HG03135 (cell line): ENCODE measurements at regions not wholly inside any gene's neighbourhood (a gene's known extent, or its start where the extent isn't known, plus 50 kb on each side); places are given as distances from the start of the nearest gene placed in this dataset.

Experiments
- ATAC-seq: cut with Tn5 transposase; IDR thresholded peaks from one replicate; pipeline ENCODE4 v1.9.1; 2021; ENCODE audit warnings: mild to moderate bottlenecking, moderate library complexity; ENCODE audit not compliant: unreplicated experiment

DNA sequence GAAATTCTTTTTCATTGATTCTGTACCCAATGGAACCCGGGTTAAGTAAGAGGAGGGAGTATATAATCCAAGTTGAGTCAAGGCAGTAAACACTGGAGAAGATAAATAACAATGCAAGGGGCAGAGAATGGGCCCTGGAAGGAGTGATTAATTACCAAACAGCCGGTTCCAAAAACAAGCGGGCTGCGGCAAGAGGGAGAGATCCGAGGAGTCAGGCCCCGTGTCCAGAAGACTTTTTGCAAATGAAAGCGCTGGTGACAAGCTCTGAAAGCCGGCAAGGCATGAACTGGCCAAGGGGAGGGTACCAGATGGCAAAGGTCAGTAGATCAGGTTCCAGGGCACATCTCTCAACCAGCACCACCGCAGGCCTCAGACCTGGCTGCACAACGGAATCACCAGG is 294.9 kb downstream of the BCOR start:
- no peak for ATAC-seq

GRCh38 chrX:39805022-39805421 is 292.7 kb downstream of the BCOR start:
- ATAC-seq = no peak

- no peak for ATAC-seq
Observed at GRCh38 chrX:39805825-39806224, 291.9 kb downstream of the BCOR start.

GRCh38 chrX:39808471-39808917 is 289.3 kb downstream of the BCOR start:
- no peak for ATAC-seq

DNA sequence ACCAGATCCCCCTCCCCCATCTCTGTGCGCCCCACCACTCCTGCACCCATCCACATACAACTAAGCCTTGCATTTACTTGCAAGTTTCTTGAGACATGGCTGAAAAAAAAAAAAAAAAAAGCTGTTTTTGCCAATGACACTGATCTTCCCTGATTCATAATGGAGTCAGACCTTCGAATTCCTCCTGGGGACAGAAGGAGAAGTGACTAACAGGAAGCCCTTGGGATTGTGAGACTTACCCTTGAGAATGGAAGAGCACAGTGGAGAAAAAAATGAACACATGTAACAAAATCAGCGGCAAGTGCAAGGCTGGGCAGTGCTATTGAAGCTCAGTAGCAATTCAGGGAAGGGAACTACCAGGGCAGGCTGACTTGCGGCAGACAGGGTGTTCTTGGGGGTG is 288.4 kb downstream of the BCOR start:
- ATAC-seq = no peak

DNA sequence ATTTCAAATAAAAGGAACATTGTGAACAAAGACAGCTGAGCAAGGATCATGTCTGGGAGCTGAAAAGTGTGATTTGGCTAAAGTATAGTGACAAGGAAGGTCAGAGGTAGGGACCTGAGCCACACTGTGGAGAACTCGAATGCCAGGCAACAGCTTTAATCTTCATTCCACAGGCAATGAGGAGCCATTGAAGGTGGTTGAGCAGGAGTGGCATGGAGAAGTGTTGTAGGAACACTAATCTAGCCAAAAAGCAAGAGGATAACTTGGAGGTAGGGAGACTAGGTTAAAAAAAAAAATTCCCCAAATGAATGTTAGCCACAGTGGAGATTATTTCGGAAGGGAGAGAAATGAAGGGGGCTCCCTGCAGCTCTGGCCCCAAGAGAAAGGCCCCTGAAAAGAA is 286.9 kb downstream of the BCOR start:
- ATAC-seq = no peak

GRCh38 chrX:39811376-39811775 is 286.4 kb downstream of the BCOR start:
- ATAC-seq = no peak

GRCh38 chrX:39813631-39814277 is 284.0 kb downstream of the BCOR start:
- ATAC-seq = no peak

GRCh38 chrX:39814391-39814790 is 283.4 kb downstream of the BCOR start:
- no peak for ATAC-seq

DNA sequence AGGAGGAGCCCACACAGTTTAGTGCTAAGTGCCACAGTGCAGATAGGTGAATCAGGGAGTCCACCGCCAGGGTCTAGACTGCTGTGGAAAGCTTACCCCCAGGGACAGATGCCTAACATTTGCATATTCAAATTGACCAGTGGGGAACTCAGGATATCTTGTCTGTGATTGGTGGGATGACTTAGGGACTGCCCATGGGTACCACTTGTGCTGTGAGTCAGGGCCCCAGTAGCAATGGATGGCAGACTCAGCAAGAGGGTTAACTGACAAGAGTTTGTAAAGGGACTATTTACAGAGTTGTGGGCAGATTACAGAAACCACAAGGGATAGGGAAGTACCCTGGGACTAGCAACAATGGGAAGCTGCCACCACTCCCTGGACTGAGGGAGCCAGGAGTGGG is 282.1 kb downstream of the BCOR start:
- peak; percentile 54 for ATAC-seq

DNA sequence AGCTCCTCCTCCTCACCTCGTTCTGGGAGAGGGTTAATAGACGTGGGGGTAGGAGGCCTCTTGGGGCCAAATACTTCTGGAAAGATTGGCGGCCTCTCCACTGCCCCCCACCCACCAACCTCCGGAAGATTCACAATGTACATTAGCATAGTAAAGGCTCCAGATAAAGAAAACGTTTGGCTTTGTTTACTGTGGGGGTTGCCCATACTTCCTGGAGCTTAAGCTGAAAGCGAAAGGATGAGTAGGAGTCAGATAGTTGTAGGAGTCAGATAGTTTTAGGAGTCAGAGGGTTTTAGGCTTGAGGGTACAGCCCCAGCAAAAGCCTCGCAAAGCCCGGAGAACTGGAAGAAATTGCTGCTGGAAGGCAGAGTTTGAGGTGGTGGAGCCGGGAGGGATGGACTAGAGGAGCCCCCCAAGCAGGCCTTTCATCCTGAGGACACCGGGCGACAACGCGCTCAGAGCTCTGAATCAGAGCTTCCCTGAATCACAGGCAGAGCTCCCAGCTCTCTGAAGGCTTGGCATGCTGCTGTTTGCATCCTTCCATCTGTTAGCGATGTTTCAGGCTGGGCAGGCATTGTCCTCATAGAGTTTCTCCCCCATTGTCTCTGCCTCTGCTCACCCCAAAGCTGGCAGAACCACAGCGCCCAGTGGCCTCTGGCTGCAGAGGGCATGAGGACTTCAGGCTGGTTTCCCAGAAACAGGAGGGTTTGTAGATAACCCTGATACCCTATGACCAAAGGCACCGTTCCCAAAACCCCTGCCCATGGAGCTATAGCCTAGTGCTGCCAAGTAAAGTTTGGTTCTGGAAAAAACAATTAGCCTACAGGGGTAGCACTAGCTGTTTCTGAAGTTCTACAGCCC is 280.7 kb downstream of the BCOR start:
- no peak for ATAC-seq

- ATAC-seq = no peak
Observed at GRCh38 chrX:39817754-39818470, 279.8 kb downstream of the BCOR start.

GRCh38 chrX:39818750-39819149 is 279.0 kb downstream of the BCOR start:
- ATAC-seq = no peak

- ATAC-seq = no peak
Observed at GRCh38 chrX:39819921-39820849, 277.6 kb downstream of the BCOR start.

DNA sequence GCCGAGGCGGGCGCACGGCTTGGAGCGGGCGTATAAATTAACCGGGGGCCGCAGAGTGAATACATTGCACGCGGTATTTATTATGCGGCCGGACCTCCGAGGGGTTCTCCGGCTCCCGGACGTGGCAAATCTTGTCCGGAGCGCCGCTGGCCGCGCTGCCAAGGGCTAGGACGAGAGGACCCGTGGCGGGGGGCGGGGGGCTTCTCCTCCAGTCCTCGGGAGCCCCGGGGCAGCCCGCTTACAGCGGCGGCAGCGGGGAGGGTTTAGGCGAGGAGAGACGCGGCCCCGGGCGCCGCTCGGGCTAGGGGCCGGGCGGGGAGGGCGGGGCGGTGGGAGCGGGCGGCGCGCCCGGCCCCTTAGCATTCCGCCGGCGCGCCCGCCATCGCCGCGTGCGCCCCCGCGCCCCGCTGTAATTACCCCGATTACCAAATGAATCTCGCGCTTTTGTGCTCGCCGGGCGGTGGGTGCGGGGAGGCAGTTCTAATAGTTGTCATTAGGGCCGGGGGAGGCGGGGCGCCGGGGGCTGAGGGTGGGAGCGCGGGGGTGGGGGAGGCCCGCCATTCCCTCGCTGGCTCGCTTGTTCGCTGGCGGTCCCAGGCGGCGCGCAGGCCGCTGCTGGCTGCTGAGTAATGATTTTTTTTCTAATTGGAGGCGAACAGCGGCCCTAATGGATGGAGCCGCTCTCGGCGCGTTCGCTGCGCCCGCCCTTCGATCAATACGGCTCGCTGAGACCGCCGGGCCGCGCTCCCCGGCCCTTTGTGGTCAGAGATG is 276.6 kb downstream of the BCOR start:
- ATAC-seq = no peak

DNA sequence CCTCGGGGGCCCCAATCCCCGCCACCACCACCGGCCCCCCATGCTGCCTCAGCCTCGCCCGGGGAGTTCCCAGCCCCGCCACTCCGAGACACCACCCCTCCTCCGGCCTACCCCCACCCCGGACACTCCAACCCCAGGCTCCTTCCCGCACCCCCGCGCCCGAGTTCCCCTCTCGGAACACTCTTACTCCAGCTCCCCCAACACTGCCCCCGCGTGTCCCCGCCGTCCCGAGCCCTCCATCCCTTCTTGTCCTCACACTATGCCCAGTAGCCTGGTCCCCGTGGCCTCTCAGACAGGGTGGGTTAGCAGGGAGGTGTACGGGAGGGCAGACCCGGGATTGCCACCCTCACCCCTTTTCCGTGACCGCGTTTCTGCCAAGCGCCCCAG is 276.1 kb downstream of the BCOR start:
- ATAC-seq = no peak

DNA sequence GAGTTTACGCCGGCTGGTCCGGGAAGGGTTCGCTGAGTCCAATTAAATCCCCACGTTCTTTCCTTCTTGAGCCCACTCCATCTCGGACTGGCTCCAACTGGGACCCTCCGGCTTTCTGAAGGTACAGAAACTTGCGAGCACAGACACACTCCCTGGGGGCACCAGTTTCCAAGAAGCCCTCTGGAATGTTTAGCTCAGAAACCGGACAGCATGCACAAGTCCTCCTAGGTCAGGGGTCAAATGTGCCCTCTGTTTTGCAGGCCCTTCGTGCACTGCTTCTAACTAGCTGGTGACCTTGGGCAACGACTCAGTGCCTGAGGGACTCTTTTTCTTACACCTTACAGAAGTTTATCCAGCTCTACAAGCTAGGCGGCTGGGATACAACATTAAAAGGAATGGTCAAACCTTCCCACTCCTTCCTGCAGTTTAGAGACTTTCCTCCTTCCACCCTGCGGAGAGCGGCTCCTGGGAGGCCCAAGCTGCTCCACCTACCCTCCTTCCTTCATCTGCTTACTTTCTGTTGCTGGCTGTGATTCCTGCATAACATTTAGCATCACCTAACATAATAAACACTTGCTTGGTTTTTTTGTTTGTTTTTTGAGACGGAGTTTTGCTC is 275.5 kb downstream of the BCOR start:
- no peak for ATAC-seq

GRCh38 chrX:39823424-39823823 is 274.3 kb downstream of the BCOR start:
- no peak for ATAC-seq

DNA sequence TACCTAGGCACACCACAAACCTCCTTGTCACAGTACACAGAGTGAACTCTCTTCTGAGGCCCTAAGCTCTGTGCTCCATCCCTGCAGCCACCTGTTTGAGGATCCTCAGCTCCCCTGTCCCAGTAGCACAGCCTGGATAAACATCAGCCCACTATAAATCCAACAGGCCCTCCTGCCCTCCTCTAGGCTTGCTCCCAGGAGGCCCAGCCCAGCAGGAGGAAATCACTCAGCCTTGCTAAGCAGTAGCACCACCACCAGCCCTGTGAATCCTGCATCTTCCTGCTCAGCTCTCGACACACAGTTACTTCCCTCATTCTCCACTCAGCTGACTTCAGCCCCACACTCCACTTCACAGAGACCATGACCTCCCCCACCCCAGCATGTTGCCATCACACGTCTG is 273.9 kb downstream of the BCOR start:
- no peak for ATAC-seq
